ENCODE measurements at regions not wholly inside any gene's neighbourhood (a gene's known extent, or its start where the extent isn't known, plus 50 kb on each side); places are given as distances from the start of the nearest gene placed in this dataset.

GRCh38 chr15:29914511-29914926 is 92.3 kb upstream of the TJP1 start:
- no peaks in the 10 kb centered on the region for H3K4me1 Mint-ChIP-seq (ENCODE audit: low read depth)
- H3K36me3 Mint-ChIP-seq (ENCODE audit: insufficient read depth), result no peaks in the 10 kb centered on the region
- no peak overlapping the region for H3K4me3 Mint-ChIP-seq
- no peak for ATAC-seq
- DNase-seq, result no peak
- peaks cover 12% of the 10 kb centered on the region for H3K9me3 Mint-ChIP-seq
- H3K27me3 Mint-ChIP-seq (ENCODE audit: low read depth), result peaks cover 24% of the 10 kb centered on the region

DNA sequence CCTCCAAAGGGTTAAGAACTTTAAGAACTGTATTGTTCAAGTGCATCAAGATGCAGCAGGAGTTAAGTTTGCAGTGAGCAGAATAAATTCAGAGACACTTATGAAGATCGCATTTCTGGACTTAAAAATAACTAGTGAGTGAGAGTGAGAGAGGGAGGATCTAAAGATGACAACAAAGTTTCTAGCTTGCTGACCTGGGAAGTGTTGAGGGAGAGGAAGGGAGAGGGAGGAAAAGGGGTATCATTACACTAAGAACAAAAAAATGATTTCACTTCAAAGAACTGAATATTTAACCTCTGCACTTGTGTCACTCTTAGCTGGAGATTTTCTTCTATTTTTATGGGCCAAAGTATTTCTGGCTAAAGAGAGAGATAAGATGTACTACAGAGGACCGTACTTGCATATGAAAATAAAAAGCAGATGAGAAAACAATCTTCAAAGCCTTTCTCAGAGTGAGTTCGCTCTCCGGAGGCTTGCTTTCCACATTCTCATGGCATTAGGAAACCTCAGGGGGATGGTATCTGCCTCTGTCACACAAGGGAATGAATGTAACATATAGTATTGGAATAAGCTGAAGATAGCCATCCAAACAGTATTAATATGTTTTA is 91.4 kb upstream of the TJP1 start:
- ATAC-seq, result no peak
- H3K9me3 Mint-ChIP-seq, result peaks cover 12% of the 10 kb centered on the region
- no peaks in the 10 kb centered on the region for H3K36me3 Mint-ChIP-seq (ENCODE audit: insufficient read depth)
- no peaks in the 10 kb centered on the region for H3K4me1 Mint-ChIP-seq (ENCODE audit: low read depth)
- H3K4me3 Mint-ChIP-seq, result no peak overlapping the region
- DNase-seq, result no peak
- H3K27me3 Mint-ChIP-seq (ENCODE audit: low read depth), result peaks cover 20% of the 10 kb centered on the region

DNA sequence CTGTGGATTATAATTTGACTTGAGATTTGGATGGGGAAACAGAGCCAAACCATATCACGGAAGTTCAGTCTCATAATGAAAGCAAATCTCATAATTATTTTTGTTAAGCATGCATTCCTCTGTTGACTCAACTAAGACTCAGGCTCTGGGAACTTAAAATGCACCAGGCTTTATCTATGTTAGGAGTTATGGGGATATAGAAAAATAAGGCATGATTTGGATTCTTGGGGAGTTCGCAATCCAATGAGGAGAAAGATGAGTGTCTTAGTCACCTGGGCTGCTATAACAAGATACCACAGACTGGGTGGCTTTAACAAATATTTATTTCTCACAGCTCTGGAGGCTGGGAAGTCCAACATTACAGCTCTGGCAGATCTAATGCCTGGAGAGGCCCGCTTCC is 89.4 kb upstream of the TJP1 start:
- Mint-ChIP-seq H3K27me3 (ENCODE audit: low read depth) (peaks cover 9% of the 10 kb centered on the region), H3K9me3 (peaks cover 12% of the 10 kb centered on the region), H3K4me1 (ENCODE audit: low read depth) (no peaks in the 10 kb centered on the region), H3K36me3 (ENCODE audit: insufficient read depth) (no peaks in the 10 kb centered on the region), H3K4me3 (no peak overlapping the region)
- DNase-seq (no peak), ATAC-seq (no peak)

GRCh38 chr15:29910068-29910467 is 87.8 kb upstream of the TJP1 start:
- no peak for DNase-seq
- Mint-ChIP-seq H3K27me3 (ENCODE audit: low read depth) (peaks cover 9% of the 10 kb centered on the region), H3K4me3 (no peak overlapping the region), H3K4me1 (ENCODE audit: low read depth) (no peaks in the 10 kb centered on the region), H3K36me3 (ENCODE audit: insufficient read depth) (no peaks in the 10 kb centered on the region), H3K9me3 (peaks cover 12% of the 10 kb centered on the region)
- no peak for ATAC-seq

GRCh38 chr15:29904757-29905417 is 82.6 kb upstream of the TJP1 start:
- ATAC-seq, result no peak
- no peak overlapping the region for H3K4me3 Mint-ChIP-seq

DNA sequence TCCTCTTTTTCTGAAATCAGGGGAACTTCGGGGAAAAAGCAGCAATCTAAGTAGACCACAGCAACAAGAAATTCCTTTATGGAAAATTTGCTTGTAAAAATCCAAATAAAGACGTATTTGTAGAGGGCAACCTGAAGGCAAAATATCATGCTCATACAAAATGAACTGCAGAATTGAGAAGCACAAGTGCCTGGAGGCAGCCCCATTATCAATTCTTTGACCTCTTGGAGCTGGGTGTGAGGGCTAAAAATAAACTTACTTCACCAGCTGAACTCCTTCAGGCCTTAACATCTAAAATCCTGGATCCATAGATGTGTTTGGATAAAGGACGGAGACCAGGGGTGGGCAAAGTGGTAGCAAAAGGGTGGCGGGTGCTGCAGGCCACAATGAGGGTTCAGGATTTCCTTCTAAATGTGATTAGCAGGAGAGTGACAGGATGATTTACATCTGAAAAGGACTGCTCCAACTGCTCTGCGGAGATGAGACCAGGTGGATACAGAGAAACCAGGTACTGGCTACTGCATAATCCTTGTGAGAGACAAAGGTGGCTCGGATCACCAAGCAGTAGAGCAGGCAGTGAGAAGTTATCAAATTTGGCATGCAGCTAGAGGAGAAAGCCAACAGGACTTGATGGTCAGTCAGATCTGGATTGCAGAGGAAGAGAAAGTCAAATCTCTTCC is 81.7 kb upstream of the TJP1 start:
- Mint-ChIP-seq H3K9me3 (no peaks in the 10 kb centered on the region), H3K4me3 (no peak overlapping the region), H3K36me3 (ENCODE audit: insufficient read depth) (no peaks in the 10 kb centered on the region), H3K27me3 (ENCODE audit: low read depth) (peaks cover 9% of the 10 kb centered on the region), H3K4me1 (ENCODE audit: low read depth) (no peaks in the 10 kb centered on the region)
- no peak for DNase-seq
- no peak for ATAC-seq

More at GRCh38 chr15:29904757-29905417, 82.6 kb upstream of the TJP1 start:
- no peaks in the 10 kb centered on the region for H3K36me3 Mint-ChIP-seq (ENCODE audit: insufficient read depth)
- DNase-seq, result no peak
- H3K27me3 Mint-ChIP-seq (ENCODE audit: low read depth), result peaks cover 4% of the 10 kb centered on the region
- H3K4me1 Mint-ChIP-seq (ENCODE audit: low read depth), result no peaks in the 10 kb centered on the region
- peaks cover 1% of the 10 kb centered on the region for H3K9me3 Mint-ChIP-seq

- no peak for ATAC-seq
- Mint-ChIP-seq H3K4me1 (ENCODE audit: low read depth) (no peaks in the 10 kb centered on the region), H3K36me3 (ENCODE audit: insufficient read depth) (peaks cover 1% of the 10 kb centered on the region), H3K9me3 (peaks cover 3% of the 10 kb centered on the region), H3K27me3 (ENCODE audit: low read depth) (peaks cover 11% of the 10 kb centered on the region), H3K4me3 (no peak overlapping the region)
- DNase-seq, result no peak
Observed at GRCh38 chr15:29903028-29903427, 80.8 kb upstream of the TJP1 start.

DNA sequence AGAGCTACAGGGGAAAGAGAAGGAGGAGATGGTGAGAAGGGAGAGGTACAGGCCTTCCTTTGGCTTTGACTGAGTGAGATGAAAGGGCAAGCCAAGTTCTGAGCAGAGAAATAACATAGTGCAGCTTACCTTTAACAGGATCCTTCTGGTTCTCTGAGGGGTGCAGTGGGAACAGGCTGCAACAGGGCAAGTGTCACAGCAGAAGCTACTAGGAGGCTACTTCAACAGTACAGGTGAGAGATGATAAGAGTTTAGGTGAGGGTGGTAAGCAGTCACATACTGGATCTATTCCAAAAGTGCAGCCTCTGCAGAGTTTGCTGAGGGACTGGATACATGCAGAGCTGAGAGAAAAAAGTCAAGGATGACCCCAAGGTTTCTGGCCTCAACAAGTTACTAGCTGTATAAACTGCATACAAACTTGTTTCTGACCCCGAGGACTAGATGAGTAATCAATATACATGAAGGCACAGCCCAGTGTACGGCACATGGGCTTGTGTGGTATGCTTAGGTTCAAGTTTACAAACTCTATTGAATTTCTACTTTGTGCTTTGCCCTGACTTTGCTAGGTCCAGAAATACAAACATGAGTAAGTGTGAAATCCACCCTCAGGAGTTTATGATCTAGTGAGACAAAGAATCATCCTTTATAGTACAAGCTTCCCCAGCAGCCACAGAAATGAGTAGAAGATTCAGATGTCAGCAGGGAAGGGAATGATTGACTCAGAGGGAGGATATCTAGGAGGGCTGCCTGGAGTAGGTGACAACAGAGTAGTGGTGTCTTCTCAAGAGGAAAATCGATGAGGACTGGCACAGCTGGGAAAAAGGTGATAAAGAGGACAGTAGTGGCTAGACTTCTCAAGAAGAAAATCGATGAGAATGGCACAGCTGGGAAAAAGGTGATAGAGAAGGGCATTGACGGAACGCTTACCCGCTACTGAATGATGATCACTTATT is 78.2 kb upstream of the TJP1 start:
- no peak for ATAC-seq
- peaks cover 14% of the 10 kb centered on the region for H3K27me3 Mint-ChIP-seq (ENCODE audit: low read depth)
- H3K4me1 Mint-ChIP-seq (ENCODE audit: low read depth), result no peaks in the 10 kb centered on the region

GRCh38 chr15:29896062-29896461 is 73.8 kb upstream of the TJP1 start:
- DNase-seq, result no peak
- no peaks in the 10 kb centered on the region for H3K4me1 Mint-ChIP-seq (ENCODE audit: low read depth)
- no peak for ATAC-seq
- no peak overlapping the region for H3K4me3 Mint-ChIP-seq
- H3K27me3 Mint-ChIP-seq (ENCODE audit: low read depth), result peaks cover 17% of the 10 kb centered on the region
- peaks cover 10% of the 10 kb centered on the region for H3K9me3 Mint-ChIP-seq
- H3K36me3 Mint-ChIP-seq (ENCODE audit: insufficient read depth), result peaks cover 1% of the 10 kb centered on the region

More for the DNA sequence above, 78.2 kb upstream of the TJP1 start:
- H3K9me3 Mint-ChIP-seq, result peaks cover 6% of the 10 kb centered on the region
- DNase-seq, result no peak
- H3K4me3 Mint-ChIP-seq, result no peak overlapping the region
- H3K36me3 Mint-ChIP-seq (ENCODE audit: insufficient read depth), result peaks cover 1% of the 10 kb centered on the region

DNA sequence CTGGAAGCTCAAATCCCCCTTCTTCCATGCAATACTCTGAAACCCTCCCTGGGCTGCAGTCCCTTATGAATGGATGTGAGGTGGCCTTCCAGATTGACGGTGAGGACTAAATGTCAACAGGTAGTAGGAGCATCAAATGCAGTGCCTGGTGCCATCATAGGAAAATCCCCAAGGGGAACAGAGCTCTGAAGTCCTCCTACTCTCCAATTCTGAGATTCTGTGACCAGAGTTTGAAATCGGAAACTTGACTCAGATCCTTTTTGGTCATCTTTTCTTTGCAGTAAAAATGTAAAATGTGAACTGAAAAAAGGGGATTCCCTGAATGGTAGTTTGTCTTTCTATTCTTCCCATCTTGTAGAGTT is 68.8 kb upstream of the TJP1 start:
- Mint-ChIP-seq H3K36me3 (ENCODE audit: insufficient read depth) (no peaks in the 10 kb centered on the region), H3K4me1 (ENCODE audit: low read depth) (no peaks in the 10 kb centered on the region), H3K4me3 (no peak overlapping the region), H3K27me3 (ENCODE audit: low read depth) (peaks cover 16% of the 10 kb centered on the region), H3K9me3 (peaks cover 4% of the 10 kb centered on the region)
- no peak for DNase-seq
- ATAC-seq, result no peak

DNA sequence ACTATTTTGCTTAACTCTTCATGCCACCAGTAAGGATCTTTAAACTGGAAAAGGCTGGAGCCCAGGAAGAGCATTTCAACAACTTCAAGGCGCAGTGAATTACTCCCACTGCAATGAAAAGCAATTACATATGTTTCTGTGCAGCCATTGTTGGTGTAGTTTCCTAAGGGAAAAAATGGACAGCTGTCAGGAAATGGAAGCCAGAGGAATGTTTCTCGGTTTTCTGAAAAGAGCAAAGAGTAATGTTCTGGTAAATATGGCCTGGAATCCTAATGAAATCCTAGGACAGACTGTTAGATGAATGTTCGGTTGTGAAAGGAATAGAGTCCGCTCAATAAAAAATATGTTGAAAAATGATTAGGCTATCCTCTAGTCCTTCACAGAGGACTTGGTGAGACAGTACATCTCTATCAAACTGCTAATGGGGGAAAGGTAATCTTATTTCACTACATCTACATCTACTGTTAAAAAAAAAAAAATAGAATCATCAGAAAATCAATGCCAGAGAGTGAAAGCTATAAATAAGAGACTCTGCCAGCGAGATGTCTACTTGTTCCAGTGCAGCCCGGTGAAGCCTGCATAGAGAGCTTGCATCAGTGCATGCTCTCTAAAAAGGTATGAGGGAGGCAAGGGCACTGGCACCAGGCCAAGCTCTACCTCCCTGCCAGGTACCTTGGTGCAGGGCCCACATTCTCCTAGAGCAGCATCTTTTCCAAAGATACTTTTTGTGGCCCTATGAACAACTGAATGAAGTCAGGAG is 68.2 kb upstream of the TJP1 start:
- no peak overlapping the region for H3K4me3 Mint-ChIP-seq
- no peaks in the 10 kb centered on the region for H3K4me1 Mint-ChIP-seq (ENCODE audit: low read depth)
- DNase-seq (no peak), ATAC-seq (no peak)
- peaks cover 16% of the 10 kb centered on the region for H3K27me3 Mint-ChIP-seq (ENCODE audit: low read depth)
- peaks cover 4% of the 10 kb centered on the region for H3K9me3 Mint-ChIP-seq
- no peaks in the 10 kb centered on the region for H3K36me3 Mint-ChIP-seq (ENCODE audit: insufficient read depth)

- no peak for ATAC-seq
- Mint-ChIP-seq H3K4me1 (ENCODE audit: low read depth) (no peaks in the 10 kb centered on the region), H3K27me3 (ENCODE audit: low read depth) (peaks cover 13% of the 10 kb centered on the region), H3K4me3 (no peak overlapping the region), H3K9me3 (no peaks in the 10 kb centered on the region), H3K36me3 (ENCODE audit: insufficient read depth) (no peaks in the 10 kb centered on the region)
- no peak for DNase-seq
Observed at GRCh38 chr15:29889542-29890329, 67.5 kb upstream of the TJP1 start.

DNA sequence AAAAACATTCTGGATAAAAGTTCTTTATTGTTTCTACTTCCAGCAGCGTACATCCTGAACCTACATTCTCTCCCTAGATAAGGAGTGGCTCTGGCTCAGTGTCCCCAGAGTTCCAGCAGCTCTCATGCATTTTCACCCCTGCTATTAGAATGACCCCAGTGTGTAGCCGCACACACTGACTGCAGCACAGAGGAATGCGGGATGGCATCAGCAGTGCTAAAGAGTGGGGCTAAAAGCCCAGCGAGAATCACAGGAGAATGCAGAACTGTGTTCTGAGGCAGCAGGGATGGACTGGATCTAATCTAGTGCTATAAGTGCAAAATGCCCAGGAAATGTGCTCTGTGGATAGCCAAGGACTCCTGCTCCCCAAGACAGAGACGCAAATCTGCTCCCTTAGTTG is 66.4 kb upstream of the TJP1 start:
- H3K4me3 Mint-ChIP-seq, result no peak overlapping the region

More for the DNA sequence above, 66.4 kb upstream of the TJP1 start:
- Mint-ChIP-seq H3K9me3 (no peaks in the 10 kb centered on the region), H3K36me3 (ENCODE audit: insufficient read depth) (no peaks in the 10 kb centered on the region), H3K27me3 (ENCODE audit: low read depth) (peaks cover 17% of the 10 kb centered on the region), H3K4me1 (ENCODE audit: low read depth) (no peaks in the 10 kb centered on the region)
- ATAC-seq (no peak), DNase-seq (no peak)

Measured in activated T-cell treated with anti-CD3 and anti-CD28 coated beads, Interleukin-2, amount 50 U/mL, for 4 hours (primary cell).